ENCODE measurements at regions not wholly inside any gene's neighbourhood (a gene's known extent, or its start where the extent isn't known, plus 50 kb on each side); places are given as distances from the start of the nearest gene placed in this dataset.

GRCh38 chr2:120425014-120425413 lies 79.1 kb downstream of the INHBB start:
- no peak for DNase-seq (ENCODE audit: low read depth, low spot score)

- DNase-seq (ENCODE audit: low read depth, low spot score): no peak
Observed at GRCh38 chr2:120428748-120429147, 82.8 kb downstream of the INHBB start.

GRCh38 chr2:120429586-120430500 lies 83.9 kb downstream of the INHBB start:
- DNase-seq (ENCODE audit: low read depth, low spot score): no peak

DNA sequence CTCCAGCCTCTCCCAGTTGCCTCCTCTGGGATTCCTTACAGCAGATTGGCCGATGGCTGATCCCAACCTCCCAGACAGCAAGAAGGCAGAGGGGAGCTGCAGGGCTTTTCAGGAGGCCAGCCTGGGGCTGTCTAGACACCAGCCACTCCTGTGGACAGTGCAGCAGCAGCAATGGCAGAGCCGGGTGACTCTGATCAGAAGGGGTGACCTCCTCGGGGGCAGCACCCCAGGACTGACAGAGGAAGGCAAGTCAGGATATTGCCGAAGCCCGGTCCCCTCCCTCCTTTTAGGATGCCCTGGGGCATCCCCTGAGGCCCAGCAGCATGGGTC lies 84.5 kb downstream of the INHBB start:
- DNase-seq (ENCODE audit: low read depth, low spot score): no peak

GRCh38 chr2:120430957-120431356 lies 85.0 kb downstream of the INHBB start:
- no peak for DNase-seq (ENCODE audit: low read depth, low spot score)

DNA sequence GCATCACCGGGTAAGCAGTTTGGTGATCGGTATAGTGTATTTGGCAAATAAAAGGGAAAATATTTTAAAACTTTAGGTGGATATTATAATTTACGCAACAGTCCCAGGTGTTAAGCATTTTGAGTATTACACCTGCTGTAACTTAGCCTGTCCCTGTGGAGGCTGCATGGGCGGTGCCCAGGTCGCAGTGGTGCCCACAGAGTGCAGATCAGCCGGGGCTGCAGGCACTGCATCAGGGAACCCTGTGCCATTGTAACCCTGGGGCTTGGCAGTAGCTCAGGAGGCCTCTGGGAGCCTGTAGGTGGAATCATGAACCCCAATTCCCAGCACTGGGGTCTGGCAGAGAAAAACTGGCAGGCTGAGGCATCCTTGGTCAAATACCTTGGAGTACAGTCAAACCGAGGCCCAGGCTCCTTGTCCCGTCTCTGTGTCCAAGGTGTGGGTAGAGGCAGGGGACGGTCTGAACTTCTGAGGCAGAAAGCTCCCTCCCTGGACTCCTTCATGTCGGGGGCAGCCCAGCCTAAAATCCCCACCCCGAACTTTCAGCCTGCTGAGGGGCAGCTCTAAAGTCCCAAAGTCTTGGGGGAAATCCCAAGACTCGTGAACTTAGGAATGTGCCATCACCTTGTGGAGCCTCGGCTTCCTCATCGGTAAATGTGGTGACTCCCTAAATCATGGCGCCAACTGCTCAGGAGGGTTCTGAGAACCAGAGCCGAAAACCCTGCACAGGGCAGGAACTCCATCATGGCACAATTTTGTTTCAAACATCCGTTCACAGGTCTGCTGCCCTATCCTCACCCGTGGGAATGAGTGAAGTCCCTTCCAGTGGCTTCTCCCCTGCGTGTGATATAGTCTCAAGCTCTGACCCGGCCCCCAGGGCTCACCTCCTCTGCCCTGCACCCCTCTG lies 85.7 kb downstream of the INHBB start:
- no peak for DNase-seq (ENCODE audit: low read depth, low spot score)

- no peak for DNase-seq (ENCODE audit: low read depth, low spot score)
Observed at GRCh38 chr2:120432293-120432975, 86.5 kb downstream of the INHBB start.

GRCh38 chr2:120432976-120433815 lies 87.3 kb downstream of the INHBB start:
- DNase-seq (ENCODE audit: low read depth, low spot score): no peak

GRCh38 chr2:120433816-120434290 lies 87.9 kb downstream of the INHBB start:
- DNase-seq (ENCODE audit: low read depth, low spot score): no peak

GRCh38 chr2:120434492-120435308 lies 88.8 kb downstream of the INHBB start:
- DNase-seq (ENCODE audit: low read depth, low spot score): no peak

DNA sequence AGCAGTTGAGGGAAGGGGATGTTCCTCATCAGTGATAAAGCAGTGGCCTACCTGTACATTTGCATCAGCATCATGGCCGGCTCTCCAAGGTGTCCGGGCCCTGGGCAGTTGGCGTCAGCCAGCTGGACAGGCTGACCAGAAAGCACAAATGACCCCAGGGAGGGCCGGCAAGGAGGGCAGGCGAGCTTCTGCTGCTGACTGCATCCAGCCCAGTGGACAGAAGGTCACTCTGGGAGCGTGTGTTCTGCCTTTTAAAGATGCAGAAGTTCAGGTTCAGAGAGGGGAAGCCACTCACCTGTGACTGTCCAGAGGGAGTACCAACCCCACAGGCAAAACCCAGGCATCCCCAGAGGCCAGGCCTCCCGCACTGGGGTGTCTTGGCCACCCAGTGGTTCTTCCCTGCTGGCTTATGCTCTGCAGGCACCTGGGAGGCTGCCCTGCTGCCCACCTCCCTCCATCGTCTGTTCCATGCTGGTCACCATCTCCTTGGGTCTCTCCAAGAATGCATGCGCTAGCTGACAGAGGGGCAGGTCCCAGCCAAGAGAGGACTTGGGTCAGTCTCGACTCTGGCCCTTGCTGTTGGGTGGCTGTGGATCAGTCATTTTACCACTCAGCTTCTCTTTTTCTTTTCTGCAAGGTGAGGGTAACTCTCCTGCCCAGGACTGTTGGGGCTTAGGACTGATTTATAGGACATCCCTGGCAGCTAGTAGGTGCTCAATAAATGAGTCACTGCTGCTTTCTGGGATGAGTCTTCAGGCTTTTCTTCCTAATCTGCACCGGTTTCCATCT lies 89.9 kb downstream of the INHBB start:
- no peak for DNase-seq (ENCODE audit: low read depth, low spot score)

GRCh38 chr2:120436460-120436739 lies 90.5 kb downstream of the INHBB start:
- DNase-seq (ENCODE audit: low read depth, low spot score): no peak

DNA sequence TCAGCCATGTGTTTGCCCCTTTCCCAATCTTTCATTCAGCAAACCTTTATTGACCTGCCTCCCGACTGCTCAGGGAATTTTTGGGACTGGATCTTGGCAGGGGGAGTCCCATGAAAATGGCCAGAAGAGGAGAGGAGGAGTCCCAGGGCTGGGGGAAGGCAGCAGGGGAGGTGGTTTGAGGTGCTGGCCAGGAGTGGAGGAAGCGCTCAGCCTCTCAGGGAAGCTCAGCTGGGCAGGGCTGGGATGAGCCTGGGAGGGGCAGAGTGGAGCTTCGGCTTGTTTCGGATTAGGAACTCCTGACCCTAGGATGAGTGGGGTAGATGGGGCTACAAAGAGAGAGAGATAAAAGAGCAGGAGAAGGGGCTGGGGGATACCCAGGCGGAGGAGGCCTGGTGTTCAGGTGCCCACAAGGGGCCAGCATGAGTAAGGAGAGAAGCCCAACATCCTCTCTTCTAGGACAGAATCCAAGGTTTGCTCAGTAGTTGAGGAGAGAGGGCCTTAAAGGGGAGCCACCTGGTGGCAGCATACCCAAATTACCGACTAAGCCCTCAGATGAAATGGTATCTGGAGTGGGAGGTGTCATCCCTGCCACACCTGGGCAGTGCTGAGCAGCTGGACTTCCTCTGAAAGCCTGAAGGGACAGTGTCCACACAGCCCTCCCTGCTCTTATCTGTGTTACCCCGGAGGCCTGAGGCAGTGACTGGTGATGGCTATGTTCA lies 91.1 kb downstream of the INHBB start:
- no peak for DNase-seq (ENCODE audit: low read depth, low spot score)

DNA sequence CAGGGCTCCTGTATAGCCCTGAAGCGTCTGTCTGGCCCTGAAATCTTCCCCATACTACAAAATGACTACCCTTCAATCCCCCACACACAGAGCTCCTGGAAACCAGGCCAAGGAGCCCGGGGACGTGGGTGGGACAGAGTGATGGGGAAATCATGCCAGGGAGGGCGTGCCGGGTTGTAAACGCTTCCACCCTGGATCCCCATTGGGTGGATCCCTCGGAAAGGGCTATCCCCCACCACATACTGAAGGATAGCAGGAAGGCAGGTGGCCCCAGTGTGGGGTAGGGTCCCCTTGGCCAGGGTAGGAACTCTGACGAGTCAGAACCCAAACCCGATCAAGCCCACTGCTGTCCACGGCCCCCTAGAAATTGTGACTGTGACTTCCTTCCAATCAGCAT lies 91.7 kb downstream of the INHBB start:
- DNase-seq (ENCODE audit: low read depth, low spot score): no peak

GRCh38 chr2:120438301-120439066 lies 92.5 kb downstream of the INHBB start:
- no peak for DNase-seq (ENCODE audit: low read depth, low spot score)

DNA sequence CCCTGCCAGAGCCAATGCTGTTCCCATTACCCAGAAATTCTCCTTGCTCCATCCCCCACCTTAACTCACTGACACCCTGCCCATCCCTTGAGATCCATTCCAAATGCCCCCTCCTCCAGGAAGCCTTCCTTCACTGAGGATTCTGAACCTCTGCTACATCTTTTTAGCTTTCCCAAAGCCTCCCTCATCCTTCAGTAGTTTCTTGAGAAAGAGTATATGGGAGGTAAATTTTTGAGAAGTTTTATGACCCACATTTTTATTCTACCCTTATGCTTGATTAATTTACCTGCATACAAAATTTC lies 93.1 kb downstream of the INHBB start:
- no peak for DNase-seq (ENCODE audit: low read depth, low spot score)

DNA sequence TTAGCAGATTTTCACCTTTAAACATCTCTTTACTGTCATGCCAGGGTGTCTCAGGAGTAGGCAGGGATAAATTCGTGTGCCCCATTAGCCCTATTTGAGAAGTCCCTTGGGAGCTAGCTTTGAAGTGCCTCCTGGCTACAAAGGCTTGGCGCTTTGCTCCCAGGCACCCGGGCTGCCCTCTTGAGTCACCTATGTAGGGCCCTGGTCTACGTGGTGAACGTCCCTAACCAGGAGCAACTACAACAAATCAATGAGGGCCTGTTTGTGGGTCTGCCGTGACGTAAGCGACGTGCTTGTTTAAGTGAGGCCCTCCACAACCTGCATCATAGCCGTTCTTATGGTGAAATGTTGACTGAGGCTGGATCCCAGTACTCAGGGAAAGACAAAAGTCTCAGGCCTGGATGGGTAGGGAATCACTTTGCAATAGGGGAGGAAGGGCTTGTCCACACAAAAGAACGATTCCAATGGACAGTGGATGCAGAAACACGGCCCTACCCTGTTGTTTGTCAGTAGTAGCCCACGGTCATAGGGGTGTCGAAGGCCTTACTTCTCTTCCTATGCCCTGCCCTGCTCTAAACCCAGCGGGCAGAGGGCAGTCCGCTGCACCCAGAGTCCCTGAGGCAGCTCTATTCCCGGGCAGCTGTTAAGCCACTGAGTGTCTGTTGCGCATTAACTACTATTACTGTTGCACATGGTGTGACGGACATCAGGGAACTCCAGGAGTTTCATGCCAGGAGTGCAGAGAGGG lies 93.9 kb downstream of the INHBB start:
- DNase-seq (ENCODE audit: low read depth, low spot score): no peak

Measured in activated naive CD8-positive, alpha-beta T cell treated with anti-CD3 and anti-CD28 coated beads, Interleukin-2, amount 50 U/mL, for 16 hours (primary cell).